Peyer's patch (tissue), 4 donors: ENCODE measurements at regions not wholly inside any gene's neighbourhood (a gene's known extent, or its start where the extent isn't known, plus 50 kb on each side); places are given as distances from the start of the nearest gene placed in this dataset.

Source experiments
- CTCF ChIP-seq, 6 experiments: fragments of 450-650 bp in 4 of 6; fragments of 200-600 bp in 2 of 6; sonication (generic) in 1 of 6; IDR thresholded peaks; one replicate each; pipeline ENCODE4 v1.5.1; 2017 to 2019; ENCODE audit warnings: antibody characterized with exemption in 6 of 6, mild to moderate bottlenecking in 3 of 6, moderate library complexity in 1 of 6
- POLR2A ChIP-seq, 2 donors: fragments of 450-650 bp; IDR thresholded peaks; one replicate each; pipeline ENCODE4 v1.5.1; 2017; ENCODE audit warnings: antibody characterized with exemption in 2 of 2, mild to moderate bottlenecking in 2 of 2, moderate library complexity in 2 of 2

GRCh38 chr14:87600240-87600639, 392.7 kb downstream of the GALC start:
- TF ChIP-seq CTCF (IDR thresholded peaks at IDR 0.05) (no peak), POLR2A (IDR thresholded peaks at IDR 0.05) (no peak)
